Endothelial cell (in vitro differentiated cells): ENCODE measurements at regions not wholly inside any gene's neighbourhood (a gene's known extent, or its start where the extent isn't known, plus 50 kb on each side); places are given as distances from the start of the nearest gene placed in this dataset.

ENCODE experiments used
- DNase-seq: peaks from one replicate; pipeline ENCODE4 v3.0.0; 2021; ENCODE audit warnings: low spot score
- H3K27ac Mint-ChIP-seq: one replicate; pipeline ENCODE4 v1.8.0; 2021; ENCODE audit warnings: mixed read lengths, inconsistent platforms; ENCODE audit not compliant: unreplicated experiment
- H3K27me3 Mint-ChIP-seq: one replicate; pipeline ENCODE4 v1.8.0; 2021; ENCODE audit warnings: mild to moderate bottlenecking, moderate library complexity, mixed read lengths, inconsistent platforms; ENCODE audit not compliant: unreplicated experiment
- H3K36me3 Mint-ChIP-seq: one replicate; pipeline ENCODE4 v1.8.0; 2021; ENCODE audit warnings: mild to moderate bottlenecking, low read depth, mixed read lengths, inconsistent platforms; ENCODE audit not compliant: unreplicated experiment
- H3K4me1 Mint-ChIP-seq: one replicate; pipeline ENCODE4 v1.8.0; 2021; ENCODE audit warnings: mild to moderate bottlenecking, mixed read lengths, inconsistent platforms; ENCODE audit not compliant: unreplicated experiment
- H3K4me3 Mint-ChIP-seq: one replicate; pipeline ENCODE4 v1.8.0; 2021; ENCODE audit warnings: mild to moderate bottlenecking, mixed read lengths, inconsistent platforms; ENCODE audit not compliant: unreplicated experiment
- H3K9me3 Mint-ChIP-seq: one replicate; pipeline ENCODE4 v1.8.0; 2021; ENCODE audit warnings: mixed read lengths, inconsistent platforms; ENCODE audit not compliant: unreplicated experiment
- TF ChIP-seq, protein P1 (sequence below): fragments of 200-600 bp; sonication (generic); IDR thresholded peaks from one replicate; pipeline ENCODE4 v1.5.0; 2021; ENCODE audit warnings: antibody characterized with exemption; ENCODE audit not compliant: unreplicated experiment

DNA sequence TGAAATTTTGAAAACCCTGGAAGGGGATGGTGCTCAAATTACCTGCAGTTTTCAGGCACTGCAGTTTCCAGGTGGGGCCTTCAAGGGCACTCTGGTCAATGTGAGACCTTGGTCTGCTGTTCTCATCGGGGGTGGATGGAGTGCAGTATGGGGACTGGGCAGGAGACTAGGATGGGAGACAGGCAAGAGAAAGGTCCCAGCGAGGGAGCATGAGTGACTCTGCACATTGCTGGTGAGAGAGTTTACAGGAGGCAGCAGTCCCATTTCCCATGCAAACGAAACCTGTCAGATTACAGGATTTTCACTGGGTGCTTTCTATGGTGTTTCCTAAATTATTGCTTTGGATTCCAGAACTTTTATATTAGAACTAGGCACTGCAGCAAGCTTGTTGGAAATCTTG is 73.5 kb upstream of the DTNBP1 start:
- peaks cover 6% of the 10 kb centered on the region for H3K4me1 Mint-ChIP-seq
- TF ChIP-seq, protein P1, sequence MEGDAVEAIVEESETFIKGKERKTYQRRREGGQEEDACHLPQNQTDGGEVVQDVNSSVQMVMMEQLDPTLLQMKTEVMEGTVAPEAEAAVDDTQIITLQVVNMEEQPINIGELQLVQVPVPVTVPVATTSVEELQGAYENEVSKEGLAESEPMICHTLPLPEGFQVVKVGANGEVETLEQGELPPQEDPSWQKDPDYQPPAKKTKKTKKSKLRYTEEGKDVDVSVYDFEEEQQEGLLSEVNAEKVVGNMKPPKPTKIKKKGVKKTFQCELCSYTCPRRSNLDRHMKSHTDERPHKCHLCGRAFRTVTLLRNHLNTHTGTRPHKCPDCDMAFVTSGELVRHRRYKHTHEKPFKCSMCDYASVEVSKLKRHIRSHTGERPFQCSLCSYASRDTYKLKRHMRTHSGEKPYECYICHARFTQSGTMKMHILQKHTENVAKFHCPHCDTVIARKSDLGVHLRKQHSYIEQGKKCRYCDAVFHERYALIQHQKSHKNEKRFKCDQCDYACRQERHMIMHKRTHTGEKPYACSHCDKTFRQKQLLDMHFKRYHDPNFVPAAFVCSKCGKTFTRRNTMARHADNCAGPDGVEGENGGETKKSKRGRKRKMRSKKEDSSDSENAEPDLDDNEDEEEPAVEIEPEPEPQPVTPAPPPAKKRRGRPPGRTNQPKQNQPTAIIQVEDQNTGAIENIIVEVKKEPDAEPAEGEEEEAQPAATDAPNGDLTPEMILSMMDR: no peak
- H3K27ac Mint-ChIP-seq: no peak overlapping the region
- no peaks in the 10 kb centered on the region for H3K36me3 Mint-ChIP-seq
- DNase-seq: no peak
- no peak overlapping the region for H3K4me3 Mint-ChIP-seq
- H3K9me3 Mint-ChIP-seq: no peaks in the 10 kb centered on the region
- H3K27me3 Mint-ChIP-seq: no peaks in the 10 kb centered on the region

DNA sequence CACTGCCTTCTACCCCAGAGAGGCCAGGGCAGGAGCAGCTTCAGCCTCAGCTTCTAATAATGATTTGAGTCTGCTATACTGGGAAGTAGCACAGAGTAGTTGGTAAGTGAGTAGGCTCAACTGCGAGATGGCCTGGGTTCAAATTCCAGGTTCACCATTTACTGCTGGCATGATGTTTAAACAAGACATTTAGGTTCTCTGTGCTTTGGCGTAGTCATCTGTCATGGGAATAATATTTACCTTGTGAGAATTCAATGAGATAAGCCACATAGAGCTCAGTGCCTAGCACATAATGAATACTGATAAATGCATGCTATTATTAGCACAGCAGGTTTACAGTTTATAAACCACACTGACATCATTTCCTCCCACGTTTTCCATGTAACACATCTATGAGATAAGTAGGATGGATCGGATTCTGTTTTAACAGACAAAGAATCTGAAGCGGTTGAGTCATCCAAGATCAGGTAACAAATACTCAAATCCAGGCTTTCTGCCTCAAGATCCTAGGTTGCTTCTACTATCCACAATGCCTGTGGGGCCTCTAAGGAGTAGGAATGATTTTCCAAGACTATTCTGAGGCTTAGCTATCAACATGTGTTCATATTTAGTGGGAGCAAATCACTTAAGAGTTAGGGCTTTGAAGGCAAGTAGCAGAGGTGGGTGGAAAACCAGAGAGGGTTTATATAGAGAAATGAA is 72.9 kb upstream of the DTNBP1 start:
- Mint-ChIP-seq H3K4me3 (no peak overlapping the region), H3K36me3 (no peaks in the 10 kb centered on the region), H3K9me3 (no peaks in the 10 kb centered on the region), H3K27me3 (no peaks in the 10 kb centered on the region), H3K27ac (no peak overlapping the region), H3K4me1 (peaks cover 6% of the 10 kb centered on the region)
- DNase-seq: no peak
- TF ChIP-seq, protein P1: no peak

DNA sequence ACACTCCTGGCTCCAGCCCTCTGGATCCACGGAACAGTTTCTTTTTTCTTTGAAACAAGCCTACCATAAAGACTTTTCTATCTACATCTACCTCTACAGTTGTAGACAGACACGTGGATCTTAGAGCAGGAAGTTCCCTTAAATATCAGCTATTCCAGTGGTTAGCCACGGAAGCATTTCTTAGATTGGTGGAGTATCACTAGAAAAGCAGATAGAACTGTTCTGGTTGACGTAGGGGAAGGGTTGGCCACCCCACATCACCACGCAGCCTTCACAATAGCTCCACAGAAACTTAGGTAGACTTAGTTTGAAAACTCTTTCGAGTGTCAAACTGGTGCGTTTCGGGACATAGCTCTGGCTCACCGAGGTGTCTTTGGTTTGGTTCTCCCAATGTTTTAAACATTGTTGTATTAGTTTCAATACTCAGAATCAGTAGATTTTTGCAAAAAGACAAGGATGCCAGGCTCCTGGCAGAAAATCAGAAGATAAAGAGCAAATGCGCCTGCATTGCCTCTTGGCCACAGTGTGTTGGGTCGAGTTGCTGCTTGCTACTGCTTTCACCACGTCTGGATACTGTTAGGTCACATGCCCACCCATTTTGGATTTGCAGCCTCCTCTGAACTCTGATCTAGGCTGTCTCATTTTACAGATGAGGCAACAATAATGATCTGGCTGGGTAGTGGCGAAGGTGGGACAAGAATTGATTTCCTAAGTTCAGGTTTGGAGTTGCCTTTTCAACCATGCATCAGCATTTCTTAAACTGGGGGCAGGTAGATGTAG is 71.5 kb upstream of the DTNBP1 start:
- Mint-ChIP-seq H3K4me3 (no peak overlapping the region), H3K27me3 (no peaks in the 10 kb centered on the region)

DNA sequence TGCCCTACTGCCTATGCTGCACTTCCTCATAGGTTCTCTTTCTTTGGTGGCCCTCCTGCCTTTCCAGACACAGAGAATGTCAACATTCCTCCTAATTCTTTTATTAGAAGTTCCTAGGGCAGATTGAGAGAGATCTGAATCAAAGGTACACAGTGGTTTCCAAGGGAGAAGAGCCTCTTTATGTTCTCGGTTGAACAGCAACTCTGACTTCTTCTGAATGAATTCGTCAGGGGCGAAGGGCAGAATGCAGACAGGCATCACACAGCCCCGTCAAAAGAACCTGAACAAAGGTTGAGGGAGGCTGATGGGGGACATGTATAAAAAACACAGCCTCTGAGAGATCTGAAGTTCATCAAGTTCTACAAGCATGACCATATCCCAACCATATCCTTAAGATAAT is 68.1 kb upstream of the DTNBP1 start:
- Mint-ChIP-seq H3K4me1 (peaks cover 2% of the 10 kb centered on the region), H3K9me3 (no peaks in the 10 kb centered on the region), H3K4me3 (no peak overlapping the region), H3K27ac (no peak overlapping the region), H3K27me3 (peaks cover 2% of the 10 kb centered on the region), H3K36me3 (peaks cover 3% of the 10 kb centered on the region)
- DNase-seq: no peak
- TF ChIP-seq, protein P1: no peak

More for the DNA sequence above, 71.5 kb upstream of the DTNBP1 start:
- Mint-ChIP-seq H3K36me3 (no peaks in the 10 kb centered on the region), H3K4me1 (peaks cover 2% of the 10 kb centered on the region), H3K27ac (no peak overlapping the region), H3K9me3 (no peaks in the 10 kb centered on the region)
- TF ChIP-seq, protein P1: no peak
- DNase-seq: no peak

DNA sequence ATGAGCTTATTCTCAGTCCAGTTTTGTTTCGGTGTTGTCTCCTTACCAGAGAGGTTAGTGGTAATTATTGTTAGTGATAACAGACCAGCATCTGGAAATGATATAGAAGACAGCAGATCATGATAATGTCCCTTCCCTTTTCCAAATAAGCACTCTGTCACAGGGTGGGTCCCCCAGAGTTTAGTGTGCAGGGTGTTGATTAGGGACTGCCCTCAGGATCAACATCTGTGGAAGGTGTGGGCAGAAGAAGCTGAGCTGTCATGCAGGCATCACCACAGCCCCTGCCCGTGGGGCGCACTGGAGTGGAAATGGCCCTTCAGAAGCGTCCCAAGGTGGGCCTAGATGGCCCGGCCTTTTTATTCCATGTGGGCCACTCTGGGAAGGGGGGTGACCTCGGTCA is 67.6 kb upstream of the DTNBP1 start:
- Mint-ChIP-seq H3K36me3 (peaks cover 3% of the 10 kb centered on the region), H3K4me3 (no peak overlapping the region), H3K9me3 (no peaks in the 10 kb centered on the region), H3K4me1 (peaks cover 2% of the 10 kb centered on the region), H3K27me3 (peaks cover 2% of the 10 kb centered on the region), H3K27ac (no peak overlapping the region)
- TF ChIP-seq, protein P1: no peak
- DNase-seq: no peak
